H9 (cell line): ENCODE measurements at regions not wholly inside any gene's neighbourhood (a gene's known extent, or its start where the extent isn't known, plus 50 kb on each side); places are given as distances from the start of the nearest gene placed in this dataset.

Experiments used
- DNase-seq: peaks from one replicate; pipeline ENCODE4 v3.0.0-alpha.2; 2017
- H2AFZ ChIP-seq: one replicate; pipeline ENCODE4 v1.6.1; 2013; ENCODE audit warnings: mild to moderate bottlenecking, low read length, control low read depth, moderate library complexity
- H2AK5ac ChIP-seq: 2 replicates; pipeline ENCODE4 v1.6.1; 2013; ENCODE audit warnings: low read length, control low read depth, mixed read lengths; ENCODE audit not compliant: insufficient read length
- H2BK120ac ChIP-seq: one replicate; pipeline ENCODE4 v1.6.1; 2013; ENCODE audit warnings: low read depth, mild to moderate bottlenecking, low read length, control low read depth, inconsistent platforms; ENCODE audit not compliant: poor library complexity, severe bottlenecking
- H2BK12ac ChIP-seq: 2 replicates; pipeline ENCODE4 v1.6.1; 2013; ENCODE audit warnings: low read length, control low read depth, mixed read lengths, low read depth; ENCODE audit not compliant: insufficient read length
- H2BK15ac ChIP-seq: 2 replicates; pipeline ENCODE4 v1.6.1; 2013; ENCODE audit warnings: low read depth, low read length, control low read depth
- H2BK20ac ChIP-seq: one replicate; pipeline ENCODE4 v1.6.1; 2013; ENCODE audit warnings: low read depth, mild to moderate bottlenecking, low read length, control low read depth, inconsistent platforms; ENCODE audit not compliant: poor library complexity, severe bottlenecking
- H2BK5ac ChIP-seq: 2 replicates; pipeline ENCODE4 v1.6.1; 2013; ENCODE audit warnings: low read length, control low read depth, mixed read lengths; ENCODE audit not compliant: insufficient read length
- H3K14ac ChIP-seq: 2 replicates; pipeline ENCODE4 v1.6.1; 2013; ENCODE audit warnings: low read length, control low read depth; ENCODE audit not compliant: insufficient read depth
- H3K18ac ChIP-seq: 2 replicates; pipeline ENCODE4 v1.6.1; 2013; ENCODE audit warnings: low read depth, mild to moderate bottlenecking, mixed read lengths, low read length, control low read depth; ENCODE audit not compliant: insufficient read length
- H3K23ac ChIP-seq: 2 replicates; pipeline ENCODE4 v1.6.1; 2013; ENCODE audit warnings: low read length, control low read depth, mixed read lengths, low read depth; ENCODE audit not compliant: insufficient read length
- H3K23me2 ChIP-seq: 2 replicates; pipeline ENCODE4 v1.6.1; 2013; ENCODE audit warnings: low read depth, mild to moderate bottlenecking, mixed read lengths, low read length, control low read depth; ENCODE audit not compliant: insufficient read length, poor library complexity, severe bottlenecking
- H3K27ac ChIP-seq: 2 replicates; pipeline ENCODE4 v1.5.1; 2013; ENCODE audit warnings: low read length, control low read depth, mixed read lengths, low read depth; ENCODE audit not compliant: insufficient read length
- H3K27me3 ChIP-seq: 2 replicates; pipeline ENCODE4 v1.6.1; 2013; ENCODE audit warnings: low read length, control low read depth, inconsistent platforms; ENCODE audit not compliant: insufficient read depth
- H3K4ac ChIP-seq: 2 replicates; pipeline ENCODE4 v1.6.1; 2013; ENCODE audit warnings: low read depth, mild to moderate bottlenecking, control low read depth, inconsistent platforms, low read length, moderate library complexity
- H3K4me1 ChIP-seq: 2 replicates; pipeline ENCODE4 v1.6.1; 2013; ENCODE audit warnings: low read length, control low read depth, inconsistent platforms; ENCODE audit not compliant: insufficient read depth
- H3K4me2 ChIP-seq: 2 replicates; pipeline ENCODE4 v1.6.1; 2013; ENCODE audit warnings: low read length, control low read depth, mixed read lengths; ENCODE audit not compliant: insufficient read length, insufficient read depth
- H3K56ac ChIP-seq: 2 replicates; pipeline ENCODE4 v1.6.1; 2013; ENCODE audit warnings: low read depth, mild to moderate bottlenecking, mixed read lengths, low read length, control low read depth; ENCODE audit not compliant: insufficient read length
- H3K79me1 ChIP-seq: 2 replicates; pipeline ENCODE4 v1.6.1; 2013; ENCODE audit warnings: low read depth, mild to moderate bottlenecking, moderate library complexity, low read length, control low read depth, inconsistent platforms; ENCODE audit not compliant: insufficient read depth, poor library complexity, severe bottlenecking
- H3K79me2 ChIP-seq: 2 replicates; pipeline ENCODE4 v1.6.1; 2013; ENCODE audit warnings: low read length, control low read depth, inconsistent platforms; ENCODE audit not compliant: insufficient read depth
- H3K9ac ChIP-seq: 2 replicates; pipeline ENCODE4 v1.6.1; 2013; ENCODE audit warnings: low read length, control low read depth, mixed read lengths; ENCODE audit not compliant: insufficient read length; ENCODE audit errors: extremely low read depth
- H3K9me3 ChIP-seq: one replicate; pipeline ENCODE4 v1.6.1; 2013; ENCODE audit warnings: low read depth, low read length, inconsistent platforms; ENCODE audit not compliant: control insufficient read depth
- H3T11ph ChIP-seq: one replicate; pipeline ENCODE4 v1.6.1; 2013; ENCODE audit warnings: mild to moderate bottlenecking, low read length, control low read depth, inconsistent platforms
- H4K20me1 ChIP-seq: one replicate; pipeline ENCODE4 v1.6.1; 2013; ENCODE audit not compliant: control insufficient read depth, insufficient read length, insufficient read depth
- H4K5ac ChIP-seq: 2 replicates; pipeline ENCODE4 v1.6.1; 2013; ENCODE audit warnings: low read depth, mild to moderate bottlenecking, mixed read lengths, low read length, control low read depth; ENCODE audit not compliant: insufficient read length
- H4K8ac ChIP-seq: replicated peaks from 2 replicates; pipeline ENCODE4 v1.6.1; 2013; ENCODE audit warnings: low read length, control low read depth, mixed read lengths, low read depth; ENCODE audit not compliant: insufficient read length
- H4K91ac ChIP-seq: 2 replicates; pipeline ENCODE4 v1.6.1; 2013; ENCODE audit warnings: low read depth, mild to moderate bottlenecking, moderate library complexity, mixed read lengths, low read length, control low read depth; ENCODE audit not compliant: insufficient read length
- H3K27ac Mint-ChIP-seq, 3 experiments: 2 replicates in 2 of 3; 3 replicates in 1 of 3; pipeline ENCODE4 v1.8.0; 2020 to 2021; ENCODE audit warnings: mixed read lengths in 3 of 3, mild to moderate bottlenecking in 1 of 3, moderate library complexity in 1 of 3
- H3K27me3 Mint-ChIP-seq: 2 replicates; pipeline ENCODE4 v1.8.0; 2021; ENCODE audit warnings: low read depth, mild to moderate bottlenecking, moderate library complexity, mixed read lengths
- H3K36me3 Mint-ChIP-seq, 3 experiments: 2 replicates in 2 of 3; 3 replicates in 1 of 3; pipeline ENCODE4 v1.8.0; 2020 to 2021; ENCODE audit warnings: low read depth in 3 of 3, mixed read lengths in 3 of 3; ENCODE audit not compliant: insufficient read depth in 1 of 3
- H3K4me1 Mint-ChIP-seq, 2 experiments: 2 replicates each; pipeline ENCODE4 v1.8.0; 2020; ENCODE audit warnings: mixed read lengths in 2 of 2
- H3K4me3 Mint-ChIP-seq, 2 experiments: 2 replicates in 1 of 2; 3 replicates in 1 of 2; pipeline ENCODE4 v1.8.0; 2020 to 2021; ENCODE audit warnings: mild to moderate bottlenecking in 2 of 2, mixed read lengths in 2 of 2, moderate library complexity in 1 of 2
- H3K9me3 Mint-ChIP-seq, 2 experiments: 2 replicates in 1 of 2; 3 replicates in 1 of 2; pipeline ENCODE4 v1.8.0; 2020; ENCODE audit warnings: mild to moderate bottlenecking in 2 of 2, mixed read lengths in 2 of 2, moderate library complexity in 1 of 2
- CTCF ChIP-seq: fragments of 200-600 bp; sonication (generic); conservative IDR thresholded peaks from 3 replicates; pipeline ENCODE4 v1.8.0; 2021; ENCODE audit warnings: antibody characterized with exemption, mild to moderate bottlenecking
- WGBS: extraction: QIAGEN DNeasy Blood & Tissue Kit; methylation state at CpG from one replicate; pipeline ENCODE4 v1.1.7; 2013; ENCODE audit warnings: missing lambda C conversion rate, low lambda C conversion rate, mixed read lengths; ENCODE audit not compliant: insufficient read length; ENCODE audit errors: extremely low coverage; 5-methylcytosine and 5-hydroxymethylcytosine counted together

- Histone ChIP-seq H4K20me1 (no peaks in the 10 kb centered on the region), H3K18ac (no peak overlapping the region), H2AK5ac (no peak overlapping the region), H2AFZ (no peak overlapping the region), H3K4me1 (peaks cover 3% of the 10 kb centered on the region; the same call in 1 of the 2 replicates), H3K27me3 (no peaks in the 10 kb centered on the region), H3K14ac (peak overlapping the region; percentile 8; the same call in 1 of the 2 replicates), H3K4me2 (no peak overlapping the region), H3K9me3 (no peaks in the 10 kb centered on the region), H3K79me2 (no peaks in the 10 kb centered on the region), H4K8ac (no peak overlapping the region), H3K79me1 (no peaks in the 10 kb centered on the region), H3K23me2 (no peaks in the 10 kb centered on the region), H3T11ph (no peak overlapping the region), H3K23ac (no peak overlapping the region), H3K4ac (no peak overlapping the region), H2BK5ac (no peak overlapping the region), H3K27ac (no peak overlapping the region), H3K9ac (no peak overlapping the region), H3K56ac (no peak overlapping the region), H2BK120ac (no peak overlapping the region), H2BK15ac (no peak overlapping the region), H2BK12ac (no peak overlapping the region), H4K91ac (no peak overlapping the region), H2BK20ac (no peak overlapping the region), H4K5ac (no peak overlapping the region)
- Mint-ChIP-seq H3K9me3 (peaks cover 0 to 3% of the 10 kb centered on the region in 2 experiments; a peak in 1 of 5 replicates), H3K36me3 (no peaks in the 10 kb centered on the region), H3K27ac (peak overlapping the region; percentile 70 to 75 (median 72); a peak in 3 of 7 replicates), H3K4me1 (peaks cover 10 to 21% of the 10 kb centered on the region in 2 experiments), H3K27me3 (peaks cover 5% of the 10 kb centered on the region; the same call in 1 of the 2 replicates), H3K4me3 (no peak overlapping the region; a peak in 1 of 5 replicates)
- no peak for TF ChIP-seq CTCF
- no CpG with 5 or more reads among the region's 13 CpGs for WGBS
- DNase-seq = peak; percentile 47
Measured at GRCh38 chr2:216985658-216986141, 125.8 kb upstream of the TNP1 start.
